Thyroid gland (tissue), 4 donors: ENCODE measurements at regions not wholly inside any gene's neighbourhood (a gene's known extent, or its start where the extent isn't known, plus 50 kb on each side); places are given as distances from the start of the nearest gene placed in this dataset.

Experiments
- DNase-seq, 2 donors: peaks; one replicate each; pipeline ENCODE4 v3.0.0-alpha.2; 2019
- H3K27ac ChIP-seq, 3 donors: fragments of 200-600 bp; sonication (generic); 1 replicate in 2 of 3; 2 replicates in 1 of 3; pipeline ENCODE4 v1.5.1; 2016 to 2019; ENCODE audit warnings: mild to moderate bottlenecking in 1 of 3, moderate library complexity in 1 of 3
- H3K27me3 ChIP-seq: fragments of 200-600 bp; sonication (generic); one replicate; pipeline ENCODE4 v1.5.1; 2019
- H3K36me3 ChIP-seq, 2 donors: fragments of 200-600 bp; sonication (generic); one replicate each; pipeline ENCODE4 v1.5.1; 2016 to 2019
- H3K4me1 ChIP-seq, 2 donors: fragments of 200-600 bp; sonication (generic); one replicate each; pipeline ENCODE4 v1.5.1; 2017 to 2019
- H3K4me3 ChIP-seq, 3 donors: fragments of 200-600 bp; sonication (generic); replicated peaks in 1 of 3; 1 replicate in 2 of 3; 2 replicates in 1 of 3; pipeline ENCODE4 v1.5.1; 2016; ENCODE audit warnings: mild to moderate bottlenecking in 1 of 3
- H3K9me3 ChIP-seq: fragments of 200-600 bp; sonication (generic); one replicate; pipeline ENCODE4 v1.5.1; 2017
- POLR2A ChIP-seq, 2 donors: fragments of 450-650 bp; IDR thresholded peaks; one replicate each; pipeline ENCODE4 v1.6.1; 2017; ENCODE audit warnings: antibody characterized with exemption in 2 of 2, mild to moderate bottlenecking in 2 of 2, moderate library complexity in 1 of 2
- WGBS, 2 donors: methylation state at CpG; one replicate each; pipeline ENCODE4 v1.1.5; 2017; 5-methylcytosine and 5-hydroxymethylcytosine counted together
- intact Hi-C: fragments of 100-400 bp; cut with DNase I; formaldehyde crosslinking; loops from one replicate; pipeline ENCODE4 v1.15.1; 2023
- TF ChIP-seq, protein P1 (sequence below), 6 experiments: fragments of 200-600 bp in 3 of 6; fragments of 450-650 bp in 3 of 6; sonication (generic) in 3 of 6; IDR thresholded peaks; one replicate each; pipeline ENCODE4 v1.5.1; 2016 to 2019; ENCODE audit warnings: antibody characterized with exemption in 6 of 6, mild to moderate bottlenecking in 2 of 6, inconsistent platforms in 1 of 6, moderate library complexity in 1 of 6

DNA sequence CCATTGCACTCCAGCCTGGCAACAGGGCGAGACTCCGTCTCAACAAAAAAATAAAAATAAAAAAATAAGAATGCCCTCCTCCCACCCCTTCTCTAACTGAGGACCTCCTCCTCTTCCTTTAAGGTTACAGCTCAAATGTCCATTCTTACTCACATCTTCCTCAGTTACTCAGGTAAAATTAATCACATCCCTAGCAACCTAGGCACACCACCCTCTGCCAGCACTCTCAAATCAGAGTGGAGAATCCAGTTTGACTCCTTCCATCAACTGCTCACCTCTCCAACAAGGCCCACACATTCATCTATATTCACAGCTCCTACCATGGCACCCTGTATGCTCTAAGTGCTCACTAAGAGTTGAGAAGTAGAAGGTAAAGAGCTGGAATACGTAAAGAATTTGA is 254.3 kb downstream of the ZEB2 start:
- Histone ChIP-seq H3K9me3 (no peaks in the 10 kb centered on the region), H3K36me3 (no peaks in the 10 kb centered on the region), H3K4me3 (no peak overlapping the region), H3K27me3 (no peaks in the 10 kb centered on the region), H3K4me1 (peaks cover 0 to 6% of the 10 kb centered on the region in 2 donors), H3K27ac (no peak overlapping the region)
- no peak for DNase-seq
- intact Hi-C loops: no loop called here
- no peak for TF ChIP-seq POLR2A (IDR thresholded peaks at IDR 0.05)
- TF ChIP-seq, protein P1, sequence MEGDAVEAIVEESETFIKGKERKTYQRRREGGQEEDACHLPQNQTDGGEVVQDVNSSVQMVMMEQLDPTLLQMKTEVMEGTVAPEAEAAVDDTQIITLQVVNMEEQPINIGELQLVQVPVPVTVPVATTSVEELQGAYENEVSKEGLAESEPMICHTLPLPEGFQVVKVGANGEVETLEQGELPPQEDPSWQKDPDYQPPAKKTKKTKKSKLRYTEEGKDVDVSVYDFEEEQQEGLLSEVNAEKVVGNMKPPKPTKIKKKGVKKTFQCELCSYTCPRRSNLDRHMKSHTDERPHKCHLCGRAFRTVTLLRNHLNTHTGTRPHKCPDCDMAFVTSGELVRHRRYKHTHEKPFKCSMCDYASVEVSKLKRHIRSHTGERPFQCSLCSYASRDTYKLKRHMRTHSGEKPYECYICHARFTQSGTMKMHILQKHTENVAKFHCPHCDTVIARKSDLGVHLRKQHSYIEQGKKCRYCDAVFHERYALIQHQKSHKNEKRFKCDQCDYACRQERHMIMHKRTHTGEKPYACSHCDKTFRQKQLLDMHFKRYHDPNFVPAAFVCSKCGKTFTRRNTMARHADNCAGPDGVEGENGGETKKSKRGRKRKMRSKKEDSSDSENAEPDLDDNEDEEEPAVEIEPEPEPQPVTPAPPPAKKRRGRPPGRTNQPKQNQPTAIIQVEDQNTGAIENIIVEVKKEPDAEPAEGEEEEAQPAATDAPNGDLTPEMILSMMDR (IDR thresholded peaks at IDR 0.05): no peak
- 97 to 98% methylated on average over 3 of the region's 3 CpGs for WGBS, 2 donors

DNA sequence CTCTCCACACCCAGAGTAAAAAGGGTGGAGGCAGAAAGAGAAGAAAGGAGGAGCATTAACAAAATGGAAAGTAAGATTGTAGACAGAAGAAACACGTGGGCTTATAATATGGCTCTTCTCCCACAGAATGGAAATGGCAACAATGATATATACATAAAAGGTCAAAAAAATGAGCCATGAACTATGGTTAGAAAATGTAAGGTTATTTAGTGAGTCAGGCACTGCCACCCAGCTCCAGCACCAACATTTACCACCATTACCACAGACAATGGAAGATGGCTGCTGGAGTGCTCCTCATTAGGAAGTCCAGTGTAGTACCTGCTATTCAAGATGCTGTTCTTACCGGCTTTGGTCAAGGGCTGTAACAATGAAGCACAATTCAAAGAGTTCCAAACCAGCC is 258.0 kb downstream of the ZEB2 start:
- H3K4me1 ChIP-seq: peaks cover 0 to under 1% of the 10 kb centered on the region in 2 donors
- TF ChIP-seq POLR2A (IDR thresholded peaks at IDR 0.05): no peak
- TF ChIP-seq, protein P1 (IDR thresholded peaks at IDR 0.05): no peak
- WGBS, 2 donors: 91 to 93% methylated on average over 2 of the region's 2 CpGs
- H3K27ac ChIP-seq: no peak overlapping the region
- no peaks in the 10 kb centered on the region for H3K36me3 ChIP-seq
- no peaks in the 10 kb centered on the region for H3K27me3 ChIP-seq
- H3K4me3 ChIP-seq: no peak overlapping the region
- intact Hi-C loops: no loop called here
- no peaks in the 10 kb centered on the region for H3K9me3 ChIP-seq
- no peak for DNase-seq

DNA sequence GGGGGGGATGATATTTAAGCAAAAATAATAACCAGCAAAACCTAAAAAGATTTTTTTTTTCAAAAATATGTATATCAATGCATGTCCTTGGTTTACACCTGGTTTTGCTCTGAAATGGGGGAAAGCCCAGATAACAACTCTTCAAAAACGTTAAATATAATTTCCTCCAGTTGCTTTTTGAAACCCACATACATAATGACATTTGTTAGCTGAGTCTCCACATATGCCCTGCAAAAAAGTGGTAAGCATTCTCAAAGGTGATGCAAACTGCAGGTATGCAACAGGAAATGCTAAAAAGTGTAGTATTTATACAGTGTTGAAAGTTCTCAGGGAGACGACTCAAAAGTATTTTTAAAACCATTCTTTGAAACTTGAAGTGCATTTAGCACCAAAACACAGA is 258.6 kb downstream of the ZEB2 start:
- Histone ChIP-seq H3K4me1 (no peaks in the 10 kb centered on the region), H3K9me3 (no peaks in the 10 kb centered on the region), H3K27me3 (no peaks in the 10 kb centered on the region), H3K4me3 (no peak overlapping the region), H3K27ac (no peak overlapping the region), H3K36me3 (no peaks in the 10 kb centered on the region)
- 75 to 89% methylated on average over 2 of the region's 2 CpGs for WGBS, 2 donors
- intact Hi-C loops: no loop called here
- DNase-seq: no peak
- TF ChIP-seq POLR2A (IDR thresholded peaks at IDR 0.05): no peak
- TF ChIP-seq, protein P1 (IDR thresholded peaks at IDR 0.05): no peak

DNA sequence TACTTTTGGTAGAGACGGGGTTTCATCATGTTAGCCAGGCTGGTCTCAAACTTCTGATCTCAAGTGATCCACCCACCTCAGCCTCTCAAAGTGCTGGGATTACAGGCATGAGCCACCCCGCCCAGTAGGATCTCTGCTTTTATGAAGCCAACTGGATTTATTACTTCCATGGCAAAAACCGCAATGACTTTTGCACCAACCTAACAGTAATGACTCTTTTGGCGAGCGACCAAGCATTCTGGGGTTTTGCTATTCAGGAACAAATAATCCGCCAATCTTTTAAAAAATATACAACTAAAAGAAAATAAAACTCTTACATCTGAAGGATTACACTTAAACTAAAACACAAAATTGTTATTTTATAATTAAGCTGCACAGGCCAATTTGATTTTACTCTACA is 260.6 kb downstream of the ZEB2 start:
- WGBS, 2 donors: 96 to 98% methylated on average over 6 of the region's 6 CpGs
- Histone ChIP-seq H3K9me3 (no peaks in the 10 kb centered on the region), H3K4me1 (no peaks in the 10 kb centered on the region), H3K36me3 (no peaks in the 10 kb centered on the region), H3K27ac (no peak overlapping the region), H3K27me3 (no peaks in the 10 kb centered on the region), H3K4me3 (no peak overlapping the region)
- intact Hi-C loops: no loop called here
- DNase-seq: no peak
- TF ChIP-seq, protein P1 (IDR thresholded peaks at IDR 0.05): no peak
- no peak for TF ChIP-seq POLR2A (IDR thresholded peaks at IDR 0.05)

DNA sequence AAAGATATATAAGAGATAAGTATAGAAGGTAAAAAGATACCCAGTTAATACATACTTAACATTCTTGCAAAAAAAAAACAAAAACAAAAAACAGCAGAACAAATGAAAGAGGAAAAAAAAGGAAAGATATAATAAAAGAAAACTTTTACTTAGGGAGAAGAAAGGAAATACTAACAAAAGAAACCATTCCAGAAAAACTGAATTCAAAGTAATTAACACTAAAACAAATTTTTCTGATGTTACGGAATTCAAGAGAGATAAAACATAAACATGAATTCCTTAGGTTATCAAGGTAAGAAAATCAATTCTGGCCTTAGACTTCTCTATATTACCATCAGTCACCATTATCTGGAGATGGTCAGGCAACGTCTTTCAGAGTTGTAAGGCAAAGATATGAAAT is 261.8 kb downstream of the ZEB2 start:
- Histone ChIP-seq H3K9me3 (no peaks in the 10 kb centered on the region), H3K4me1 (no peaks in the 10 kb centered on the region), H3K27me3 (no peaks in the 10 kb centered on the region), H3K4me3 (no peak overlapping the region), H3K36me3 (no peaks in the 10 kb centered on the region), H3K27ac (no peak overlapping the region)
- DNase-seq: no peak
- TF ChIP-seq, protein P1 (IDR thresholded peaks at IDR 0.05): no peak
- TF ChIP-seq POLR2A (IDR thresholded peaks at IDR 0.05): no peak
- intact Hi-C loops: no loop called here
- WGBS, 2 donors: 94 to 97% methylated on average over 2 of the region's 2 CpGs
